HL-60 (cell line): ENCODE measurements at regions not wholly inside any gene's neighbourhood (a gene's known extent, or its start where the extent isn't known, plus 50 kb on each side); places are given as distances from the start of the nearest gene placed in this dataset.

Source experiments
- CTCF ChIP-seq: IDR thresholded peaks from one replicate; pipeline ENCODE4 v1.5.1; 2011; ENCODE audit warnings: low read length, control low read depth, inconsistent platforms; ENCODE audit not compliant: insufficient read depth
- REST ChIP-seq: IDR thresholded peaks from 2 replicates; pipeline ENCODE4 v1.6.1; 2012; ENCODE audit warnings: low read depth; ENCODE audit not compliant: insufficient replicate concordance
- SPI1 ChIP-seq: IDR thresholded peaks from 2 replicates; pipeline ENCODE4 v1.6.1; 2012; ENCODE audit warnings: low read depth, mild to moderate bottlenecking, borderline replicate concordance

GRCh38 chr11:95490625-95491024 is 259.6 kb upstream of the SESN3 start:
- TF ChIP-seq REST (no peak), CTCF (no peak), SPI1 (no peak)
